ENCODE measurements at regions not wholly inside any gene's neighbourhood (a gene's known extent, or its start where the extent isn't known, plus 50 kb on each side); places are given as distances from the start of the nearest gene placed in this dataset.

DNA sequence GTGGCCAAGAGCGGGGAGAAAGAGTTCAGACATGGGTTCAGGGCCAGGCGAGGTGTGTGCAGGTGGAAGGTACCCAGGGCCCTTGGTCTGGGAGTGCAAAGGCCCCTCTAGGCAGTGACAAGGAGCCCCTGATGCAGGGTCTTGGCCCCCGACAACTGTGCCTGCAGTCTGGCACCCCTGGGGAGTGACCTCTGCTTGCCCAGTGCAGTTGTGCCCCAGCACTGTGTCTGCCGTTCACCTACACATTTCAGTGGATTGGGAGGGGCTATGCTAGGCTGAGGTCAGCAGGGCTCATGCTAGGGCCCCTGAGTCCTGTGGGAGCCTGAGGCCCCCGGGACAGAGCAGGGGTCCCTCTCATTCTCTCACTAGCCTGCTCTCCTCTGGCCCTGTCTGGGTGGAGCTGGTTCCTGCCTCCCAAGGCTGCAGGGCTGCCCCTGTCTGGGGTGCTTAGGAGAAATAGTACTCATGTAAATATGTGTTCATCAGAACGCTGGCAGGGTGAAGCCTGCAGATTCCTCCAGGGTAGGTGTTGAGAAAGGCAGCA is 550.4 kb downstream of the TCERG1L start:
- WGBS, 2 experiments (ENCODE audit: extremely low coverage in 2 of 2, insufficient read length in 1 of 2): no CpG with 5 or more reads among the region's 6 CpGs
- Histone ChIP-seq H3K9me1 (ENCODE audit: insufficient read depth, low read length) (no peaks in the 10 kb centered on the region), H3K36me3 (ENCODE audit: control insufficient read depth, insufficient read depth, low read length) (no peaks in the 10 kb centered on the region), H2BK20ac (ENCODE audit: low read depth, low read length) (no peak overlapping the region), H3K4me3 (ENCODE audit: insufficient read depth, low read depth, low read length) (no peak overlapping the region), H2BK5ac (ENCODE audit: low read depth, low read length, poor library complexity, severe bottlenecking) (no peak overlapping the region), H3K27me3 (ENCODE audit: control insufficient read depth, insufficient read depth, low read length) (no peaks in the 10 kb centered on the region), H4K5ac (ENCODE audit: low read depth, low read length) (no peak overlapping the region), H2BK15ac (ENCODE audit: low read depth, low read length) (no peak overlapping the region), H3K27ac (ENCODE audit: insufficient read depth, low read length) (no peak overlapping the region), H4K20me1 (ENCODE audit: insufficient read depth, low read length) (no peaks in the 10 kb centered on the region), H3K23ac (ENCODE audit: low read depth, low read length) (no peak overlapping the region), H3K18ac (ENCODE audit: low read depth, low read length) (no peak overlapping the region), H2AK5ac (ENCODE audit: low read depth, low read length) (no peak overlapping the region), H3K79me1 (ENCODE audit: low read depth in 1 of 2, low read length in 2 of 2) (no peaks in the 10 kb centered on the region), H4K8ac (ENCODE audit: low read depth in 2 of 2, low read length in 2 of 2) (no peak overlapping the region), H3K9me3 (ENCODE audit: control insufficient read depth, insufficient read depth, low read length) (peaks cover 56% of the 10 kb centered on the region), H3K4ac (ENCODE audit: low read depth, low read length) (no peak overlapping the region), H3K9ac (ENCODE audit: low read depth, low read length) (no peak overlapping the region), H3K56ac (ENCODE audit: extremely low read depth, insufficient read depth, low read length) (no peak overlapping the region), H3K14ac (replicated peaks; ENCODE audit: low read depth, low read length) (no peak overlapping the region), H3K4me2 (ENCODE audit: low read depth, low read length) (no peak overlapping the region), H4K91ac (ENCODE audit: insufficient read depth, low read depth, low read length) (no peak overlapping the region), H3K4me1 (ENCODE audit: control insufficient read depth, insufficient read depth, low read length) (no peaks in the 10 kb centered on the region), H2AFZ (replicated peaks; ENCODE audit: low read length, poor library complexity) (no peak overlapping the region), H2AK9ac (replicated peaks; ENCODE audit: low read depth, low read length, poor library complexity) (no peak overlapping the region), H2BK120ac (ENCODE audit: low read depth, low read length) (no peak overlapping the region)
- dilution Hi-C loops (cut with HindIII; ENCODE audit: low sequenced_read_pairs, unreplicated experiment): no loop called here
- in situ Hi-C loops (cut with MboI; ENCODE audit: low sequenced_read_pairs): no loop called here
- no peak for TF ChIP-seq MXI1 (IDR thresholded peaks at IDR 0.05; ENCODE audit: borderline replicate concordance, low read depth, low read length)
- TF ChIP-seq BHLHE40 (IDR thresholded peaks at IDR 0.05; ENCODE audit: low read depth, low read length): no peak
- no peak for TF ChIP-seq SMC3 (IDR thresholded peaks at IDR 0.05; ENCODE audit: low read depth, low read length)
- no peak for TF ChIP-seq CEBPB (IDR thresholded peaks at IDR 0.05; ENCODE audit: low read depth, low read length)
- DNase-seq: no peak
- intact Hi-C loops (cut with micrococcal nuclease): no loop called here
- ATAC-seq (ENCODE audit: low read depth): no peak
- POLR2A ChIA-PET (ENCODE audit: unreplicated experiment): no interaction called here
- BruUV-seq (replicated peaks): no TSS peak
- CTCF ChIA-PET: no interaction called here
